H54 (cell line): ENCODE measurements at regions not wholly inside any gene's neighbourhood (a gene's known extent, or its start where the extent isn't known, plus 50 kb on each side); places are given as distances from the start of the nearest gene placed in this dataset.
"Not testable (repeated sequence)": the region's sequence is repeated elsewhere in the genome, so short reads cannot be mapped to it uniquely, and the experiment has no call there.

Experiments used
- DNase-seq: peaks from one replicate; pipeline ENCODE4 v3.0.0; 2011; ENCODE audit warnings: low spot score, mixed read lengths; ENCODE audit not compliant: insufficient read length
- FAIRE-seq: peaks from 3 replicates; lab custom pipeline; 2011; peaks lifted over from hg19 to GRCh38; lab: Jason Lieb, UNC
- POLR2A ChIP-seq: IDR thresholded peaks from 2 replicates; pipeline ENCODE4 v1.6.1; 2011; ENCODE audit warnings: low read depth, mild to moderate bottlenecking, low read length

DNA sequence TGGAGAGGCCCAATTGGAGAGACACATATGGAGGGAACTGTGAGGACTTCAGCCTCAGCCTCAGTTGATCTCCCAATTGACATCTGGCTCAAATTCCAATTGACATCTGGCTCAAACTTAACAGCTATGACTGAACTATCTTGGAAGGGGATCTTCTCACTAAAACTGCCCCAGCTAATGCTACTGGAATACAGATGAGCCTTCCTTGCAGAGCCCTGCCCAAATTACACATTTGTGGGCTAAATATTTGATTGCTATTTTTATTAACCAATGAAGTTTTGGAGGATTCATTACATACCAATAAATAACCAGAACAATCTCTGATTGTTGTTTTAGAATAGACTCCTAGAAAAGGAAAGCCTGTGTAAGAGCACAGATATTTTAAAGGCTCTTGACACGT, 189.0 kb upstream of the THUMPD2 start:
- FAIRE-seq (no peak), DNase-seq (no peak)
- TF ChIP-seq POLR2A, result no peak

DNA sequence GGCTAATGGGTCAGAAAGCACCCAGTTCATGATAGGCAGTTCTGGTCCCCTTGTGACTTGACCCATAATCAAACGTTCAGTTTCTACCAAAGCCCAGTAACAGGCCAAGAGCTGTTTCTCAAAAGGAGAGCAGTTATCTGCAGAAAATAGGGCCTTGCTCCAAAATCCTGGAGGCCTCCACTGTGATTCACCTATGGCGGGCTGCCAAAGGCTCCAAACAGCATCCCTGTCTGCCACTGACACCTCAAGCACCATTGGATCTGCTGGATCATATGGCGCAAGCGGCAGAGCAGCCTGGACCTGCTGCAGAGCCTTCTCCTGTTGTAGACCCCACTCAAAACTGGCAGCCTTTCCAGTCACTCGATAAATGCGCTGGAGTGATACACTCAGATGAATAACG, 181.6 kb upstream of the THUMPD2 start:
- DNase-seq, FAIRE-seq: not testable (repeated sequence)

DNA sequence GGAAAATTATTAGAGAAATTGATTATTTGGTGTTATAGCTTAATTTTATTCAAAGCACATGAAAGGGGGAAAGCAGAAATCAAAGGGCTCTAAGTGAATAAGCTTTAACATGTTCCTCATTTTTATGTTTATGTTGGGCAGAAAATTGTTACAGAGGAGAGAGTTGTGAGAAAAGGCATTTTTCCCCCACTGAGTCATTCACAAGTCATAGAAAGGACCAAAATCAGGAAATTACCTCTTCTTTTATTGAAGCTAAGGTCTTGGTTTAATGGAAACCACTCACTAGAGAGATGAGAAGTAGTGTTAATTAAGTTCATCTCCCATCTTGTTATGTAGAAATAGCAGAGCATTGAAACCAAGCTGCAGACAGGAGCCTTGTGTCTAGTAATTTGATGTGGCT, 175.3 kb upstream of the THUMPD2 start:
- no peak for FAIRE-seq
- no peak for DNase-seq
- no peak for TF ChIP-seq POLR2A

DNA sequence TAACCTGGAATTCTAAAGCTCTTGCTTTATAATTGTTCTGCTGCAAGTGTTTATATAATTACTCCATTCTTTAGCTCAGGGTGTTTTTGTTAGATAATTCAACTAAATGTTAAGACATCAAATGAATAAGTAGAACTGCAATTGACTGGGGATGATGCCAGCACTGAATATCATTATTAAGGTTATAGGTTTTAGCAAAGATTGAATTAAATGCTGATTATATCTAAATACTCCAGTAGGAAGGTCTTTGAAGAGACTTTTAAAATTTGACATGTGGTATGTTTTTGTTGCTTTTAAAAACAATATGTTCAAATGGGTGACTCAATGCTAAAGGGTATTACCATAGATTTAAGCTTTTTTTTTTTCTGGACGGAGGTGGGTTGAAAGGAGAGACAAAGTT, 170.1 kb upstream of the THUMPD2 start:
- TF ChIP-seq POLR2A, result no peak
- DNase-seq (no peak), FAIRE-seq (no peak)

DNA sequence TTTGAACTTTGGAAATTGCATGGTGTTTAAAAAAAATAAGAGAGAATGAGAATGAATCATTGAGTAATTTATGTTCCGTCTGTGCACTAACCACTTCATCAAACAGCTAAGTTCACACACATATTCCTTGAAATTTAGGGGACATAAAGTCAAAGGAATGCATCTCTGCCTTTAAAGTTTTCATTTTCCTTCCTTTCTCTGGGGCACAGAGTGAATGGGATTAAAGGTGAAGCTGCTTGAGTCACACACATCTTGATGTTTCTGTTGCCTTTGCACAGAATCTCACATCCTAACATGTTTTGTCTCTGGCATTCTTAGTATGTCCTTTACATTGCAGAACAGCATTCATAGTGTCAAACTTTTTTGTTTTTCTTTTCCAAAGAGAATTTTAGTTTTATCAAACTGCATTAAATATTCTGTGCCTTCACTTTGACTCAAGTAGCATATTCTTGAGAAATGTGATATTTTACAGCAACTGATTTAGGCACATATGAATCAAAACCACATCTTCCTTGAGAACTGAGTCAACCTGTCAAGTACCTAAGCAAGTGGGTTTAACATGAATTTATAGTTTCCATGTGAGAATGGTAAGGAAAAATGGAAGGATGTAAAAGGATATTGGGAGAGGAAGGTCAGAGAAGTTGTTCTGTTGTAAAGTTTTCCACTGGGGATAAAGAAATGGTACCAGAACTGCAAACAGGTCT, 169.1 kb upstream of the THUMPD2 start:
- no peak for DNase-seq
- FAIRE-seq, result peak; percentile 85
- TF ChIP-seq POLR2A, result no peak

DNA sequence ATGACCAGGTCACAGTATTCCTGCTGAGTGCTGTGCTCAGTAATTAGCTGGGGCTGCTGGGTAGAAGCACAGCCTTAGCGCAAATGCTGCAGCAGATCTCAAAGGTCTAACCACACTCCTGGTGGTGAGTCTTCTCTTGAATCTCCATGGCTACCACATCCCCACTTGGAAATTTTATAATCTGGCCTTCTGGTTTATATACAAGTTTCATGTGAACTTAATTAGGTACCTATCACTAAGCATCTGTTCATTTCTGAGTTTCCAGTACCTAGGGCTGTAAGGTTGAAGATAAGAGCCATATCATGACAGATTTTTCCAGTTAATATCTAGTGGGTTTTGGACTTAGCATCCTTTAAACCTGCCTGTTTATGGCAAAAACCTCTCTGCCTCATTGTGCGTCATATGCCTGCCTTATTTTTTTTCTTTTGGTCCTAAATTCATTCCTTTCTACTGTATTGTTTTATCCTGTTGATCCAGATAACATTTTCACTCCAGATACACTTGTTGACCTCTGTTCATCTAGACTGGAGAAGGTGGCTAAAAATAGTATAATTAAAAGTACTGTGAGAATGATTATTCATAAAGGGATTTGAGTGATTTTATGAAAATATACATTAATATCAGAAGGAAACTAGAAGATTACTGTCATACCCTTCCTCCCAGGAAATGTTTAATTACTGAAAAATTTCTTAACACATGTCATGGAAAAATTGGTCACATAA, 168.4 kb upstream of the THUMPD2 start:
- FAIRE-seq (no peak), DNase-seq (no peak)
- TF ChIP-seq POLR2A, result no peak

DNA sequence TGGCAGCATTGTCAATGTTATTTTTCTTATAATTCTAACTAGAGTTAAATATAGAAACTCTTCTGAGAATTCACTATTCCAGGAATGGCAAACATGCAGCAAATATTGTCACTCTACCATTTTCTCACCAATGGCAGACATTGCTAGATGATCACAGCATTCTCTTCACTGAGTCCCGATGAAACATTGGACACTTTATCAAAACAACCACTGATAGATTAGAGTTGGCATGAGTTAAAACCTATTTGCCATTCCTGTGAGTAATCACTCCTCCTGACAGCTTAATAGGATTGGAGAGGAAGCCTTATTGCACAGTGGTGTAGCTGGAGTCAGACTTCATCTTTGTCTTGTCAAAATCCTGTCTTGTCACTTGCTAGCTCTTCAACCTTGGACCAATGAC, 163.9 kb upstream of the THUMPD2 start:
- TF ChIP-seq POLR2A, result no peak
- FAIRE-seq (no peak), DNase-seq (no peak)

DNA sequence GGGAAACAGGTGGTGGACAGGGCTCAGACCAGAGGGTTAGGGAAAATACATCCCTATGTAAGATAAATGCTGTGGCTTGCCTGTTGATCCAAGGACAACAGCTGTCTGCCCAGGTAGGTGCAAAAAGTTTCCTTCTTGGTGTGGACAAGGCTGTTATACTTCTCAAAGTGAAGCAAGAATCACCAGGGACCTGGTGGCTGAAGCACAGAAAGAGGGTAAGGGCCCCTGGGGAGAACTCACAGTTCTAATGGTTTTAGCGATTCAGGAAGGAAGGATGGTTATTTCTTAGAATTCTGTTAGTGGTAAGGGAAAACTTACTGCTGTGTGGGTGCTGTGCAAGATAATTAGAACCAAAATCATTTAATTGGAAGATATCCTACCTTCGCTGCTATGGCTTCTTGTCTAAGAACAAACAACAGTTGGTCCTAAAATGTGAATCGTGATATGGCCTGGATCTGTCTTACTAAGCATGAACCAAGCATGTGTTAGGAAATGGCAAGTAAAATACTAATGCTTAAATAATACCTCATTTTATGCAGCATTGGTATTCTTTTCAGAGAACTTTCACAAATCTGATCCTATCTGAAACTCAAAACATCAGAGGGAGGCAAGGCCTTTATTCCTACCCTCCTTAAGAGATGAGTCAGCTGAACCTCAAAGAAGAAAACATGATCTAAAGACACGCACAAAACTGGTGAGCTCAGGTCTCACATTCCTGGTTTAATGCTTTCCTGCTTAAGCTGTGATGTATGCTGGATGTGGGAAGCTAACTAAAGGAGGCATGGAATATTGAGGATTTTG, 159.2 kb upstream of the THUMPD2 start:
- DNase-seq (no peak), FAIRE-seq (peak; percentile 62)
- TF ChIP-seq POLR2A, result no peak

DNA sequence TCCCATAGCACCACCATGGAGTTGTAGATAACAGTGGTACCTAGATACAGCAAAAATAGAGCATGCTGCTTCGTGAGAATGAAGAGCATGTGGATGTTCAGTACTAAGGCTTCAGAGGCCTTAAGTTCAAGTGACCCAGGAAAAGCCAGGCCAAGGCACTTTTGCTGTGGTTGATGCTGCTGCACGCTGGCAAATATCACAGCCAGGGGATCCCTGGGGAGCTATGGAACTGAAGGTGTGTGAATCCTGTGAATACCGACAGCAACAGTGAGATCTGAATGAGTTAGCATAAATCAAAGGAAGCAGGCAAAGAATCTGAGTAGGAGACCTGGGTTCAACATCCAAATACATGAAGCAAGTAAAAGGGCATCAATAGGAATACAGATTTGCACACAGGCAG, 158.6 kb upstream of the THUMPD2 start:
- TF ChIP-seq POLR2A, result no peak
- FAIRE-seq (no peak), DNase-seq (no peak)

DNA sequence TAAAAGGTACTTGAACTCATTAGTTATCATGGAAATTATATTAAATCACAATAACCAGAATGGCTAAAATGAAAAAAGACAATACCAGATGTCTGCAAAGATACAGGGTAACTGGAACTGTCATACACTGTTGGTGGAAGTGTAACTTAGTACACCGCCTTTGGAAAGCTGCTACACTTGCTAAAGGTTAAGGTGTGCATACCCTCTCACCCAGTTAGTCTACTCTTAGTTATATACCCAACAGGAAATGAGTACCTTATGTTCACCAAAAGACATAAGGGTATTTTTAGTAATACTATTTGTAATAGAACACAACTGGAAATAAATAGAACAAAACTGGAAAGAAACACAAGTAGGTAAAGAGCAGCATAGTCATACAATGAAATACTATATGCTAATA, 155.8 kb upstream of the THUMPD2 start:
- FAIRE-seq (no peak), DNase-seq (no peak)
- no peak for TF ChIP-seq POLR2A

DNA sequence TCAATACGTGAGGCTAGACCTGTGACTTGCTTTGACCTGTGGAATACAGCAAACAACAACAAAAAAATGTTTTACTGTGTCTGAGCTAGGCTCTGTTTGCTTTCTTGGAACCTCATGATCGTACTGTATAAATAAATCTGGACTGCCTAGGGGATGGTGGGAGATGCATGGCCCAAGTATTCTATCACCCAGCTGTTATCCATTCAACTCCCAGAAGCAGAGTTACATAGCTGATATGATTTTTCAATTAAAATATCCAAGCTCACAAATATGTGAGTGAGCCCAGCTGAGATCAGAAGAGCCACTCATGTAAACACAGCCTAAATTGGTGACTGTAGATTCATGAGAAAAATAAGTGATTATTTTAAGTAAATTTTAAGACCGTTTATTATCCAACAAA, 154.1 kb upstream of the THUMPD2 start:
- FAIRE-seq (no peak), DNase-seq (no peak)
- TF ChIP-seq POLR2A, result no peak

DNA sequence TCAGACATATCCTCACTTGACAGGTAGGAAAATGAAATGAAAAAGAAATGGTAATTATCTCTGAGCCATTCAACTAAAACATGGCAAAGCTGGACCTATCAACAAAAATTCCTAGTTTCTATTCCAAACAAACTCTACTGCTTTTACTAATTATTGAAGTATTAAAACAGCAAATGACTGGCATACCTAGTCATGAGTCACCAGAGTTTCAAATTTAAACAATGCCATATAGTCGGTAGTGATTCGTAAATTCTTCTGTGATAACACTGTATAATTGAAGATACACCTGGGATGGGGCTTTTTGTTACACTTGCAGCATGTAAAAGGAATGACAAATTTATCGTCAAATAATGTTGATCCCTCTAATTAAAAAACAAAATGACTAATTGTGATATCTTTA, 153.1 kb upstream of the THUMPD2 start:
- no peak for FAIRE-seq
- DNase-seq, result no peak
- no peak for TF ChIP-seq POLR2A

DNA sequence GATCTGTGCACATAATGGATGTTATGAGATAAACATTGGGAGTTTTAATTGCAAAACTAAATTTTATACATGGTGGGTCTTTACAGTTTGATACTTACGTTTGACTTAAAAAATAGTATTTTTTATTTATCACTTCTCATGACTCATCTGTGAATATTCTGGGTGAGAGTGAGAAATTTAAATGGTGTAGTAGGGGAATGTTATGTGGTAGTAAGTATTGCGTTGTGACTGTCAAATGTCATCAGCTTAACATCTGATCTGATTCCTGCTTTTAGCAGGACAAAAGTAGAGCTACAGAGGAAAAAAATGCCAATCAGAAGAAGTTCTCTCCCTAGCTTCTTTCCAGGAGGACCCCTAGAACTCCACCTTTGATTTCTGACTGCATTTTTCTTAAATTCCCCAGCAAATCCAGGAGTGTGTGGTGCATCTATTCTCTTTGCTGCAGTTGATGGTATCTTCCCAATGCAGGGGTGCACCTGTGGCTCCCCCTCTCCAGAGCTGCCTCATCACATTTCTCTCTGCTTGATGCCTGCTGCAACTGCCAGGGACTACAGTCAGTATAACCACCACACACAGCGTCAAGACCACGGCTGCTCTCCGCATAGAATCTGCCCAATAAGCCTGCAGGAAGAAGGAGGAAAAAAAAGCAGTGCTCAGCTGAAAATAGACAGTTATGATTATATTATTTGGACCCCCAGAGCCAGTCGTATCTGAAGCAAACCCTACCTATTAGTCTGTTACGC, 151.3 kb upstream of the THUMPD2 start:
- no peak for TF ChIP-seq POLR2A
- FAIRE-seq, result no peak
- no peak for DNase-seq

DNA sequence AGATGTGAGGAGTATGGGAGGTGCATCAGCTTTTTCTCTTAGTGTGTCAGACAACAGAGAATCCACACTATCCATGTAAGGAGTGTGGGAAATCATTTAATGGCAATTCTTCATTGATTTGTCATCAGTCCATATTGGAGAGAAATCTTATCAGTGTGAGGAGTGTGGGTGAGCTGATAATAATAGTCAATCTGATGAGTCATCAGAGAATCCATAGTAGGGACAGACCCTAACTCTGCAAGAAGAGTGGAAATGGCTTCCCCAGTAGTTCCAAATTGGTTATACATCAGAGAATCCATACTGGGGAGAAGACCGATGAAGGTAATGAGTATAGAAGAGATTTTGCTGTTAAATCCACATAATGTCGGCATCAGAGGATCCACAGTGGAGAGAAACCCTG, 150.5 kb upstream of the THUMPD2 start:
- TF ChIP-seq POLR2A, result no peak
- no peak for DNase-seq
- FAIRE-seq, result no peak
